ENCODE measurements at regions not wholly inside any gene's neighbourhood (a gene's known extent, or its start where the extent isn't known, plus 50 kb on each side); places are given as distances from the start of the nearest gene placed in this dataset.

GRCh38 chr4:85250852-85251251 lies 224.1 kb upstream of the ARHGAP24 start:
- no peak for TF ChIP-seq POLR2A (IDR thresholded peaks at IDR 0.05)
- TF ChIP-seq CTCF (IDR thresholded peaks at IDR 0.05 in 4 of 5, conservative IDR thresholded peaks at IDR 0.05 in 1 of 5), result no peak
